WTC11 (cell line): ENCODE measurements at regions not wholly inside any gene's neighbourhood (a gene's known extent, or its start where the extent isn't known, plus 50 kb on each side); places are given as distances from the start of the nearest gene placed in this dataset.

Source experiments
- ATAC-seq: fragments of 200-7000 bp; cut with Tn5 transposase; 2 replicates; pipeline ENCODE4 v1.10.0; 2021; ENCODE audit warnings: mild to moderate bottlenecking, moderate library complexity
- CTCF ChIA-PET: fragments of 300-600 bp; sonication (Branson Sonifier 250); formaldehyde crosslinking; loops from one replicate; lab custom pipeline; 2021; ENCODE audit warnings: antibody characterized with exemption; lab: Charles Lee
- POLR2A ChIA-PET: fragments of 350-600 bp; sonication (Branson Sonifier 250); formaldehyde crosslinking; loops from one replicate; lab custom pipeline; 2021; ENCODE audit warnings: antibody characterized with exemption; lab: Charles Lee
- DNase-seq: peaks from one replicate; pipeline ENCODE4 v3.0.0; 2021; ENCODE audit warnings: low spot score
- H3K27ac Mint-ChIP-seq: 2 replicates; pipeline ENCODE4 v1.8.0; 2021; ENCODE audit warnings: mixed read lengths
- H3K27me3 Mint-ChIP-seq: 2 replicates; pipeline ENCODE4 v1.8.0; 2021; ENCODE audit warnings: low read depth, mild to moderate bottlenecking, moderate library complexity, mixed read lengths
- H3K36me3 Mint-ChIP-seq: 2 replicates; pipeline ENCODE4 v1.8.0; 2021; ENCODE audit warnings: mixed read lengths
- H3K4me1 Mint-ChIP-seq: 2 replicates; pipeline ENCODE4 v1.8.0; 2022; ENCODE audit warnings: mixed read lengths
- H3K4me3 Mint-ChIP-seq: 2 replicates; pipeline ENCODE4 v1.8.0; 2021; ENCODE audit warnings: mild to moderate bottlenecking, moderate library complexity, mixed read lengths
- H3K9me3 Mint-ChIP-seq: 2 replicates; pipeline ENCODE4 v1.8.0; 2021; ENCODE audit warnings: mixed read lengths
- CREM ChIP-seq: sonication (generic); formaldehyde crosslinking; IDR thresholded peaks from 2 replicates; pipeline ENCODE4 v1.8.1; 2022; ENCODE audit warnings: mild to moderate bottlenecking, missing genetic modification reagents, moderate library complexity
- ERG ChIP-seq: fragments of 250-450 bp; sonication (Bioruptor Pico); IDR thresholded peaks from 2 replicates; pipeline ENCODE4 v1.8.0; 2021; ENCODE audit warnings: mild to moderate bottlenecking
- FOXJ3 ChIP-seq: sonication (generic); formaldehyde crosslinking; IDR thresholded peaks from 2 replicates; pipeline ENCODE4 v1.9.0; 2021; ENCODE audit warnings: missing genetic modification reagents, mild to moderate bottlenecking, borderline replicate concordance
- FOXP1 ChIP-seq: sonication (generic); formaldehyde crosslinking; IDR thresholded peaks from 2 replicates; pipeline ENCODE4 v1.8.0; 2022; ENCODE audit warnings: missing genetic modification reagents, mild to moderate bottlenecking, moderate library complexity, borderline replicate concordance
- GABPB1 ChIP-seq: sonication (generic); formaldehyde crosslinking; IDR thresholded peaks from 2 replicates; pipeline ENCODE4 v1.8.1; 2023; ENCODE audit warnings: mild to moderate bottlenecking, missing genetic modification reagents
- IRF2 ChIP-seq: sonication (generic); formaldehyde crosslinking; IDR thresholded peaks from 2 replicates; pipeline ENCODE4 v1.8.0; 2022; ENCODE audit warnings: low read depth, missing genetic modification reagents, borderline replicate concordance
- JUN ChIP-seq: sonication (generic); formaldehyde crosslinking; IDR thresholded peaks from 2 replicates; pipeline ENCODE4 v1.8.0; 2023; ENCODE audit warnings: mild to moderate bottlenecking, missing genetic modification reagents
- NFE2L1 ChIP-seq: sonication (generic); formaldehyde crosslinking; IDR thresholded peaks from 2 replicates; pipeline ENCODE4 v1.8.1; 2023; ENCODE audit warnings: missing genetic modification reagents
- NR3C1 ChIP-seq: sonication (generic); formaldehyde crosslinking; conservative IDR thresholded peaks from 2 replicates; pipeline ENCODE4 v1.8.1; 2023; ENCODE audit warnings: low read depth, mild to moderate bottlenecking, missing genetic modification reagents
- PREB ChIP-seq: sonication (generic); formaldehyde crosslinking; IDR thresholded peaks from 2 replicates; pipeline ENCODE4 v1.8.1; 2022; ENCODE audit warnings: mild to moderate bottlenecking, missing genetic modification reagents, moderate library complexity, borderline replicate concordance
- RORB ChIP-seq: fragments of 250-450 bp; sonication (Bioruptor Pico); IDR thresholded peaks from 2 replicates; pipeline ENCODE4 v1.9.0; 2021; ENCODE audit warnings: mild to moderate bottlenecking
- SMAD4 ChIP-seq: sonication (generic); formaldehyde crosslinking; IDR thresholded peaks from 2 replicates; pipeline ENCODE4 v1.8.0; 2022; ENCODE audit warnings: mild to moderate bottlenecking, missing genetic modification reagents
- TEAD4 ChIP-seq: sonication (generic); formaldehyde crosslinking; IDR thresholded peaks from 2 replicates; pipeline ENCODE4 v1.8.0; 2022; ENCODE audit warnings: mild to moderate bottlenecking, missing genetic modification reagents
- TP53 ChIP-seq: sonication (generic); formaldehyde crosslinking; IDR thresholded peaks from 2 replicates; pipeline ENCODE4 v1.8.1; 2023; ENCODE audit warnings: mild to moderate bottlenecking, missing genetic modification reagents
- USF1 ChIP-seq: sonication (generic); formaldehyde crosslinking; IDR thresholded peaks from 2 replicates; pipeline ENCODE4 v1.8.0; 2022; ENCODE audit warnings: mild to moderate bottlenecking, missing genetic modification reagents
- ZBTB21 ChIP-seq: sonication (generic); formaldehyde crosslinking; IDR thresholded peaks from 2 replicates; pipeline ENCODE4 v1.8.1; 2023; ENCODE audit warnings: mild to moderate bottlenecking, missing genetic modification reagents, borderline replicate concordance
- ZNF138 ChIP-seq: sonication (generic); formaldehyde crosslinking; conservative IDR thresholded peaks from 2 replicates; pipeline ENCODE4 v1.8.1; 2022; ENCODE audit warnings: mild to moderate bottlenecking, moderate library complexity, missing genetic modification reagents
- ZNF263 ChIP-seq: sonication (generic); formaldehyde crosslinking; IDR thresholded peaks from 2 replicates; pipeline ENCODE4 v1.8.1; 2022; ENCODE audit warnings: low read depth, mild to moderate bottlenecking, moderate library complexity, missing genetic modification reagents
- ZNF512 ChIP-seq: sonication (generic); formaldehyde crosslinking; IDR thresholded peaks from 2 replicates; pipeline ENCODE4 v1.8.1; 2022; ENCODE audit warnings: missing genetic modification reagents, borderline replicate concordance
- TF ChIP-seq, protein P1 (sequence below): fragments of 250-450 bp; sonication (Bioruptor Pico); IDR thresholded peaks from 2 replicates; pipeline ENCODE4 v1.9.0; 2021; ENCODE audit warnings: mild to moderate bottlenecking, borderline replicate concordance
- TF ChIP-seq, protein P2 (sequence below): sonication (generic); formaldehyde crosslinking; IDR thresholded peaks from 2 replicates; pipeline ENCODE4 v1.8.1; 2022; ENCODE audit warnings: mild to moderate bottlenecking, moderate library complexity, missing genetic modification reagents

- CTCF ChIA-PET: no interaction called here
- peaks cover 55% of the 10 kb centered on the region for H3K4me1 Mint-ChIP-seq
- no peak overlapping the region for H3K4me3 Mint-ChIP-seq
- ATAC-seq (no peak), DNase-seq (no peak)
- no peaks in the 10 kb centered on the region for H3K27me3 Mint-ChIP-seq
- POLR2A ChIA-PET: interaction anchor here (0.6 kb wide), 1 partner anchor 98 kb away, joined by 3 read pairs; no protein-coding TSS in a partner anchor
- no peak overlapping the region; the same call in 1 of the 2 replicates for H3K27ac Mint-ChIP-seq
- H3K9me3 Mint-ChIP-seq: no peaks in the 10 kb centered on the region
- TF ChIP-seq FOXJ3: no peak
- TF ChIP-seq FOXP1: no peak
- no peak for TF ChIP-seq ZNF512 (CRISPR knock-in tag)
- no peak for TF ChIP-seq CREM
- TF ChIP-seq, protein P1, sequence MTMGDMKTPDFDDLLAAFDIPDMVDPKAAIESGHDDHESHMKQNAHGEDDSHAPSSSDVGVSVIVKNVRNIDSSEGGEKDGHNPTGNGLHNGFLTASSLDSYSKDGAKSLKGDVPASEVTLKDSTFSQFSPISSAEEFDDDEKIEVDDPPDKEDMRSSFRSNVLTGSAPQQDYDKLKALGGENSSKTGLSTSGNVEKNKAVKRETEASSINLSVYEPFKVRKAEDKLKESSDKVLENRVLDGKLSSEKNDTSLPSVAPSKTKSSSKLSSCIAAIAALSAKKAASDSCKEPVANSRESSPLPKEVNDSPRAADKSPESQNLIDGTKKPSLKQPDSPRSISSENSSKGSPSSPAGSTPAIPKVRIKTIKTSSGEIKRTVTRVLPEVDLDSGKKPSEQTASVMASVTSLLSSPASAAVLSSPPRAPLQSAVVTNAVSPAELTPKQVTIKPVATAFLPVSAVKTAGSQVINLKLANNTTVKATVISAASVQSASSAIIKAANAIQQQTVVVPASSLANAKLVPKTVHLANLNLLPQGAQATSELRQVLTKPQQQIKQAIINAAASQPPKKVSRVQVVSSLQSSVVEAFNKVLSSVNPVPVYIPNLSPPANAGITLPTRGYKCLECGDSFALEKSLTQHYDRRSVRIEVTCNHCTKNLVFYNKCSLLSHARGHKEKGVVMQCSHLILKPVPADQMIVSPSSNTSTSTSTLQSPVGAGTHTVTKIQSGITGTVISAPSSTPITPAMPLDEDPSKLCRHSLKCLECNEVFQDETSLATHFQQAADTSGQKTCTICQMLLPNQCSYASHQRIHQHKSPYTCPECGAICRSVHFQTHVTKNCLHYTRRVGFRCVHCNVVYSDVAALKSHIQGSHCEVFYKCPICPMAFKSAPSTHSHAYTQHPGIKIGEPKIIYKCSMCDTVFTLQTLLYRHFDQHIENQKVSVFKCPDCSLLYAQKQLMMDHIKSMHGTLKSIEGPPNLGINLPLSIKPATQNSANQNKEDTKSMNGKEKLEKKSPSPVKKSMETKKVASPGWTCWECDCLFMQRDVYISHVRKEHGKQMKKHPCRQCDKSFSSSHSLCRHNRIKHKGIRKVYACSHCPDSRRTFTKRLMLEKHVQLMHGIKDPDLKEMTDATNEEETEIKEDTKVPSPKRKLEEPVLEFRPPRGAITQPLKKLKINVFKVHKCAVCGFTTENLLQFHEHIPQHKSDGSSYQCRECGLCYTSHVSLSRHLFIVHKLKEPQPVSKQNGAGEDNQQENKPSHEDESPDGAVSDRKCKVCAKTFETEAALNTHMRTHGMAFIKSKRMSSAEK: no peak
- TF ChIP-seq RORB: no peak
- TF ChIP-seq GABPB1 (CRISPR knock-in tag): no peak
- no peak for TF ChIP-seq ZNF263 (CRISPR knock-in tag)
- TF ChIP-seq NFE2L1 (CRISPR knock-in tag): no peak
- no peak for TF ChIP-seq USF1
- TF ChIP-seq, all 79 proteins: peak for 0
- H3K36me3 Mint-ChIP-seq: no peaks in the 10 kb centered on the region
Measured at GRCh38 chrX:13890806-13891205, 73.9 kb upstream of the GPM6B start.

GRCh38 chrX:13888284-13888683, 71.4 kb upstream of the GPM6B start:
- peak overlapping the region; percentile 60 for H3K27ac Mint-ChIP-seq
- POLR2A ChIA-PET: no interaction called here

More at GRCh38 chrX:13888284-13888683, 71.4 kb upstream of the GPM6B start:
- TF ChIP-seq ZBTB21 (CRISPR knock-in tag): no peak
- TF ChIP-seq ZNF138 (CRISPR knock-in tag): no peak
- TF ChIP-seq NR3C1: no peak
- TF ChIP-seq TEAD4 (CRISPR knock-in tag): no peak
- TF ChIP-seq IRF2 (CRISPR knock-in tag): no peak
- no peak for TF ChIP-seq SMAD4 (CRISPR knock-in tag)
- no peak for TF ChIP-seq TP53
- TF ChIP-seq PREB (CRISPR knock-in tag): no peak
- TF ChIP-seq ERG (CRISPR knock-in tag): no peak
- TF ChIP-seq, protein P2, sequence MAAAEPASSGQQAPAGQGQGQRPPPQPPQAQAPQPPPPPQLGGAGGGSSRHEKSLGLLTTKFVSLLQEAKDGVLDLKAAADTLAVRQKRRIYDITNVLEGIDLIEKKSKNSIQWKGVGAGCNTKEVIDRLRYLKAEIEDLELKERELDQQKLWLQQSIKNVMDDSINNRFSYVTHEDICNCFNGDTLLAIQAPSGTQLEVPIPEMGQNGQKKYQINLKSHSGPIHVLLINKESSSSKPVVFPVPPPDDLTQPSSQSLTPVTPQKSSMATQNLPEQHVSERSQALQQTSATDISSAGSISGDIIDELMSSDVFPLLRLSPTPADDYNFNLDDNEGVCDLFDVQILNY: no peak
- no peak for TF ChIP-seq JUN
- DNase-seq (no peak), ATAC-seq (no peak)
- peaks cover 55% of the 10 kb centered on the region for H3K4me1 Mint-ChIP-seq
- no peaks in the 10 kb centered on the region for H3K9me3 Mint-ChIP-seq
- no peaks in the 10 kb centered on the region for H3K36me3 Mint-ChIP-seq
- no peak overlapping the region for H3K4me3 Mint-ChIP-seq
- CTCF ChIA-PET: no interaction called here
- H3K27me3 Mint-ChIP-seq: no peaks in the 10 kb centered on the region
